ENCODE measurements at regions not wholly inside any gene's neighbourhood (a gene's known extent, or its start where the extent isn't known, plus 50 kb on each side); places are given as distances from the start of the nearest gene placed in this dataset.

- TF ChIP-seq CTCF (IDR thresholded peaks at IDR 0.05; ENCODE audit: insufficient read depth, low read depth, low read length) (no peak), EZH2 (IDR thresholded peaks at IDR 0.05; ENCODE audit: insufficient read depth, low read length) (no peak)
These were observed 60.6 kb upstream of the ASIP start for GRCh38 chr20:34180460-34181120.

Measured in astrocyte (in vitro differentiated cells and primary cell).